SU-DHL-6 (cell line): ENCODE measurements at regions not wholly inside any gene's neighbourhood (a gene's known extent, or its start where the extent isn't known, plus 50 kb on each side); places are given as distances from the start of the nearest gene placed in this dataset.

Experiments used
- EZH2phosphoT487 ChIP-seq: fragments of 200-600 bp; sonication (generic), shearing (Covaris generic); conservative IDR thresholded peaks from 2 replicates; pipeline ENCODE4 v1.6.1; 2018; ENCODE audit warnings: mild to moderate bottlenecking, antibody characterized with exemption, low read length, moderate library complexity, mixed read lengths
- TF ChIP-seq, protein P1 (sequence below): fragments of 200-600 bp; sonication (generic); IDR thresholded peaks from one replicate; pipeline ENCODE4 v1.5.1; 2017; ENCODE audit warnings: antibody characterized with exemption, mild to moderate bottlenecking, low read length, moderate library complexity; ENCODE audit not compliant: insufficient read depth, poor library complexity, severe bottlenecking

DNA sequence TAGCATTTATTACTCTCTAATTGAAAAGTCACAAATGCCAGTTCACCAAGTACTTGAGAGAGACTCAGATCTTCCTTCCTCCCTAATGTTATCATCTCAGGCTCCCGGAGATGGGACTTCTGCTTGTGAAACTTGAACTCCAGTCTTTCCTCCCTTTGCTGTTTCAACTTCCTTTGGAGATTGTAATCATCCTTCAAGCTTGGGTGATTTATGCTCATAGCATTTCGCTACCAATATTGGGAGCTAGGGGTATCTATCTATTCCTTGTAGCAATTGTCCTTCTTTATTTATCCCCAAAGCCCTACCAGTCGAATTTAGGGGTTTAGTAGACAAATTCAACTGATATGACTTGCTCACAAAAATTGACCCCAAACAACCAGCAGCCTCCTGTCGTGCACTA lies 117.9 kb upstream of the STARD3NL start:
- TF ChIP-seq, protein P1, sequence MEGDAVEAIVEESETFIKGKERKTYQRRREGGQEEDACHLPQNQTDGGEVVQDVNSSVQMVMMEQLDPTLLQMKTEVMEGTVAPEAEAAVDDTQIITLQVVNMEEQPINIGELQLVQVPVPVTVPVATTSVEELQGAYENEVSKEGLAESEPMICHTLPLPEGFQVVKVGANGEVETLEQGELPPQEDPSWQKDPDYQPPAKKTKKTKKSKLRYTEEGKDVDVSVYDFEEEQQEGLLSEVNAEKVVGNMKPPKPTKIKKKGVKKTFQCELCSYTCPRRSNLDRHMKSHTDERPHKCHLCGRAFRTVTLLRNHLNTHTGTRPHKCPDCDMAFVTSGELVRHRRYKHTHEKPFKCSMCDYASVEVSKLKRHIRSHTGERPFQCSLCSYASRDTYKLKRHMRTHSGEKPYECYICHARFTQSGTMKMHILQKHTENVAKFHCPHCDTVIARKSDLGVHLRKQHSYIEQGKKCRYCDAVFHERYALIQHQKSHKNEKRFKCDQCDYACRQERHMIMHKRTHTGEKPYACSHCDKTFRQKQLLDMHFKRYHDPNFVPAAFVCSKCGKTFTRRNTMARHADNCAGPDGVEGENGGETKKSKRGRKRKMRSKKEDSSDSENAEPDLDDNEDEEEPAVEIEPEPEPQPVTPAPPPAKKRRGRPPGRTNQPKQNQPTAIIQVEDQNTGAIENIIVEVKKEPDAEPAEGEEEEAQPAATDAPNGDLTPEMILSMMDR: no peak
- TF ChIP-seq EZH2phosphoT487: no peak
